Endothelial cell of umbilical vein (primary cell): ENCODE measurements at regions not wholly inside any gene's neighbourhood (a gene's known extent, or its start where the extent isn't known, plus 50 kb on each side); places are given as distances from the start of the nearest gene placed in this dataset.

Experiments
- BruUV-seq: library from RNA; stranded (reverse); fragments of 400-500 nt; replicated peaks from 2 replicates; lab custom pipeline; 2021; lab: Mats Ljungman, UMichigan
- CTCF ChIA-PET: fragments of 300-600, 350-600 bp; sonication (Branson Sonifier 250); formaldehyde crosslinking; loops from one replicate; lab custom pipeline; 2021; ENCODE audit warnings: antibody characterized with exemption, inconsistent platforms; lab: Charles Lee
- POLR2A ChIA-PET: fragments of 300-600, 350-600 bp; sonication (Branson Sonifier 250); formaldehyde crosslinking; loops from one replicate; lab custom pipeline; 2021; ENCODE audit warnings: antibody characterized with exemption, inconsistent platforms; lab: Charles Lee
- DNase-seq: peaks from one replicate; pipeline ENCODE4 v3.0.0-alpha.2; 2011; ENCODE audit warnings: low read depth, low spot score
- FAIRE-seq: peaks from 2 replicates; lab custom pipeline; 2011; peaks lifted over from hg19 to GRCh38; lab: Jason Lieb, UNC
- H2AFZ ChIP-seq: 2 replicates; pipeline ENCODE4 v1.6.0; 2012; ENCODE audit warnings: low read depth, low read length, control low read depth, inconsistent platforms
- H3K27ac ChIP-seq: 2 replicates; pipeline ENCODE4 v1.5.1; 2011; ENCODE audit warnings: low read depth, mild to moderate bottlenecking, control low read depth, low read length, moderate library complexity; ENCODE audit not compliant: insufficient read depth
- H3K27me3 ChIP-seq, 2 experiments: 2 replicates each; pipeline versions ENCODE4 v1.6.0 to v1.6.1; 2011; ENCODE audit warnings: low read length in 2 of 2, mixed read lengths in 1 of 2; ENCODE audit not compliant: control insufficient read depth in 2 of 2, insufficient read depth in 2 of 2
- H3K36me3 ChIP-seq, 2 experiments: 2 replicates in 1 of 2; 3 replicates in 1 of 2; pipeline ENCODE4 v1.5.1; 2011; ENCODE audit warnings: low read length in 2 of 2, mild to moderate bottlenecking in 1 of 2, moderate library complexity in 1 of 2; ENCODE audit not compliant: control insufficient read depth in 2 of 2, insufficient read depth in 2 of 2; ENCODE audit errors: extremely low read depth in 1 of 2
- H3K4me1 ChIP-seq: 3 replicates; pipeline ENCODE4 v1.5.1; 2011; ENCODE audit warnings: mild to moderate bottlenecking, low read length; ENCODE audit not compliant: control insufficient read depth, insufficient read depth; ENCODE audit errors: extremely low read depth
- H3K4me2 ChIP-seq: 2 replicates; pipeline ENCODE4 v1.6.1; 2011; ENCODE audit warnings: low read length, control low read depth, mixed read lengths; ENCODE audit not compliant: insufficient read depth
- H3K4me3 ChIP-seq, 3 experiments: fragments of 200-600 bp in 1 of 3; sonication (generic), shearing (Covaris generic) in 1 of 3; replicated peaks in 1 of 3; 2 replicates each; pipeline ENCODE4 v1.5.1; 2011 to 2016; ENCODE audit warnings: control low read depth in 3 of 3, low read length in 3 of 3, mild to moderate bottlenecking in 2 of 3, inconsistent platforms in 1 of 3, low read depth in 1 of 3, moderate library complexity in 1 of 3; ENCODE audit not compliant: insufficient read depth in 1 of 3
- H3K79me2 ChIP-seq: 2 replicates; pipeline ENCODE4 v1.6.0; 2012; ENCODE audit warnings: low read length, inconsistent platforms; ENCODE audit not compliant: control insufficient read depth, insufficient read depth
- H3K9ac ChIP-seq: replicated peaks from 2 replicates; pipeline ENCODE3; 2011; ENCODE audit warnings: low read length, control low read depth; ENCODE audit not compliant: insufficient read depth; ENCODE audit errors: extremely low read depth
- H3K9me1 ChIP-seq: replicated peaks from 3 replicates; pipeline ENCODE4 v1.6.0; 2011; ENCODE audit warnings: mild to moderate bottlenecking, low read length; ENCODE audit not compliant: control insufficient read depth, insufficient read depth; ENCODE audit errors: extremely low read depth
- H3K9me3 ChIP-seq: replicated peaks from 2 replicates; pipeline ENCODE4 v1.5.1; 2012; ENCODE audit warnings: low read length, inconsistent platforms; ENCODE audit not compliant: control insufficient read depth, insufficient read depth
- H4K20me1 ChIP-seq: replicated peaks from 2 replicates; pipeline ENCODE3; 2011; ENCODE audit warnings: mild to moderate bottlenecking, low read length; ENCODE audit not compliant: control insufficient read depth, insufficient read depth; ENCODE audit errors: extremely low read depth
- EZH2 ChIP-seq: IDR thresholded peaks from 2 replicates; pipeline ENCODE4 v1.6.1; 2012; ENCODE audit warnings: borderline replicate concordance, low read depth, mild to moderate bottlenecking, moderate library complexity, low read length, inconsistent platforms; ENCODE audit not compliant: severe bottlenecking
- FOS ChIP-seq: IDR thresholded peaks from 2 replicates; pipeline ENCODE4 v1.6.1; 2011; ENCODE audit warnings: mild to moderate bottlenecking, low read length, moderate library complexity, borderline replicate concordance; ENCODE audit not compliant: insufficient read depth
- GATA2 ChIP-seq: IDR thresholded peaks from 2 replicates; pipeline ENCODE4 v1.7.0; 2011; ENCODE audit warnings: low read depth, mild to moderate bottlenecking, moderate library complexity, mixed read lengths, low read length; ENCODE audit not compliant: insufficient read length, insufficient read depth
- JUN ChIP-seq: IDR thresholded peaks from 2 replicates; pipeline ENCODE4 v1.6.1; 2011; ENCODE audit warnings: borderline replicate concordance, low read depth; ENCODE audit not compliant: insufficient read length, insufficient read depth
- MYC ChIP-seq: IDR thresholded peaks from one replicate; pipeline ENCODE4 v1.6.1; 2011; ENCODE audit warnings: mild to moderate bottlenecking, low read depth, low read length
- POLR2A ChIP-seq: IDR thresholded peaks from 2 replicates; pipeline ENCODE4 v1.6.1; 2012; ENCODE audit warnings: low read depth, mild to moderate bottlenecking, control low read depth, low read length
- POLR2AphosphoS5 ChIP-seq: IDR thresholded peaks from 2 replicates; pipeline ENCODE4 v1.6.1; 2012; ENCODE audit warnings: low read depth, mild to moderate bottlenecking, control low read depth, low read length, moderate library complexity; ENCODE audit not compliant: insufficient read depth
- dilution Hi-C: fragments of 300-500 bp; cut with MboI; formaldehyde crosslinking; loops from one replicate; pipeline ENCODE4 v1.15.0; 2019; ENCODE audit warnings: low sequenced_read_pairs; ENCODE audit not compliant: extremely low pct_ligation_motif_present
- intact Hi-C: fragments of 100-400 bp; cut with micrococcal nuclease; formaldehyde crosslinking; loops from one replicate; pipeline ENCODE4 v1.10.0; 2022
- TF ChIP-seq, protein P1 (sequence below), 2 donors: IDR thresholded peaks; 1 replicate in 1 of 2; 2 replicates in 1 of 2; pipeline ENCODE4 v1.5.1; 2011; ENCODE audit warnings: low read length in 2 of 2, mild to moderate bottlenecking in 2 of 2, moderate library complexity in 2 of 2, control low read depth in 1 of 2, inconsistent platforms in 1 of 2, low read depth in 1 of 2; ENCODE audit not compliant: insufficient read depth in 1 of 2; ENCODE audit errors: extremely low read depth in 1 of 2
- TF ChIP-seq, protein P2 (sequence below): IDR thresholded peaks from 2 replicates; pipeline ENCODE4 v1.6.1; 2011; ENCODE audit not compliant: insufficient read depth, insufficient read length

DNA sequence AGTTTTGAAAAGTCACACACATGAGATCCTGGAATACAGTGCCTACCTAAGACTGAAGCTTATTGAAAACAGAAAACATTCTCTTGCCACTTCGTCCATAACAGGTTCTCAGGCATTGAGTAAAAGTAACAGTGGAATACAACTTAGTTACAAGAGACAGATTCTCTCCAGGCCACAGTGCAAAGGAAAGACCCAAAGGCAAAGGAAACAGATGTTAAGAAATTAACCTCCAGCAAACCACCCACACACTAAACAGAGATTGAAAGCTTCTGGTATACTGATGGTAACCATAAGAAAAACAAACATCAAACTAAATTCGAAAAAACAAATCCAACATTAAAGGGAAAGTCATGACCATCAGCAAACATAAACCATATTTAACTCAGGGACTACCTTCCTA, 914.7 kb downstream of the SLITRK5 start:
- dilution Hi-C loops, result no loop called here
- CTCF ChIA-PET, result no interaction called here
- H3K4me1 ChIP-seq, result no peaks in the 10 kb centered on the region

More for the DNA sequence above, 914.7 kb downstream of the SLITRK5 start:
- Histone ChIP-seq H3K9me3 (peaks cover 5% of the 10 kb centered on the region), H4K20me1 (no peaks in the 10 kb centered on the region), H3K4me2 (no peak overlapping the region), H3K27ac (no peak overlapping the region), H3K36me3 (no peaks in the 10 kb centered on the region), H2AFZ (no peak overlapping the region), H3K4me3 (no peak overlapping the region), H3K9me1 (no peaks in the 10 kb centered on the region), H3K9ac (no peak overlapping the region), H3K79me2 (no peaks in the 10 kb centered on the region), H3K27me3 (no peaks in the 10 kb centered on the region)
- FAIRE-seq, result no peak
- POLR2A ChIA-PET, result no interaction called here
- no peak for TF ChIP-seq FOS
- no peak for TF ChIP-seq JUN
- TF ChIP-seq POLR2AphosphoS5, result no peak
- TF ChIP-seq, protein P1, sequence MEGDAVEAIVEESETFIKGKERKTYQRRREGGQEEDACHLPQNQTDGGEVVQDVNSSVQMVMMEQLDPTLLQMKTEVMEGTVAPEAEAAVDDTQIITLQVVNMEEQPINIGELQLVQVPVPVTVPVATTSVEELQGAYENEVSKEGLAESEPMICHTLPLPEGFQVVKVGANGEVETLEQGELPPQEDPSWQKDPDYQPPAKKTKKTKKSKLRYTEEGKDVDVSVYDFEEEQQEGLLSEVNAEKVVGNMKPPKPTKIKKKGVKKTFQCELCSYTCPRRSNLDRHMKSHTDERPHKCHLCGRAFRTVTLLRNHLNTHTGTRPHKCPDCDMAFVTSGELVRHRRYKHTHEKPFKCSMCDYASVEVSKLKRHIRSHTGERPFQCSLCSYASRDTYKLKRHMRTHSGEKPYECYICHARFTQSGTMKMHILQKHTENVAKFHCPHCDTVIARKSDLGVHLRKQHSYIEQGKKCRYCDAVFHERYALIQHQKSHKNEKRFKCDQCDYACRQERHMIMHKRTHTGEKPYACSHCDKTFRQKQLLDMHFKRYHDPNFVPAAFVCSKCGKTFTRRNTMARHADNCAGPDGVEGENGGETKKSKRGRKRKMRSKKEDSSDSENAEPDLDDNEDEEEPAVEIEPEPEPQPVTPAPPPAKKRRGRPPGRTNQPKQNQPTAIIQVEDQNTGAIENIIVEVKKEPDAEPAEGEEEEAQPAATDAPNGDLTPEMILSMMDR (IDR thresholded peaks at IDR 0.05; ENCODE audit: extremely low read depth in 1 of 2, insufficient read depth in 1 of 2, low read depth in 1 of 2, low read length in 2 of 2), result no peak
- TF ChIP-seq, protein P2, sequence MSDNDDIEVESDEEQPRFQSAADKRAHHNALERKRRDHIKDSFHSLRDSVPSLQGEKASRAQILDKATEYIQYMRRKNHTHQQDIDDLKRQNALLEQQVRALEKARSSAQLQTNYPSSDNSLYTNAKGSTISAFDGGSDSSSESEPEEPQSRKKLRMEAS, result no peak
- TF ChIP-seq MYC, result no peak
- no peak for TF ChIP-seq EZH2
- TF ChIP-seq GATA2, result no peak
- no peak for TF ChIP-seq POLR2A
- BruUV-seq, result no TSS peak
- intact Hi-C loops, result no loop called here
- DNase-seq, result no peak
